GM21576 (cell line): ENCODE measurements at regions not wholly inside any gene's neighbourhood (a gene's known extent, or its start where the extent isn't known, plus 50 kb on each side); places are given as distances from the start of the nearest gene placed in this dataset.
A peak's percentile ranks its signal among the peaks of the same experiment; 100 is the strongest.

Experiments
- ATAC-seq: cut with Tn5 transposase; IDR thresholded peaks from one replicate; pipeline ENCODE4 v1.9.1; 2021; ENCODE audit warnings: mild to moderate bottlenecking, moderate library complexity; ENCODE audit not compliant: unreplicated experiment

- ATAC-seq: no peak
Observed at GRCh38 chr6:15781890-15782289, 119.1 kb upstream of the DTNBP1 start.

GRCh38 chr6:15781333-15781732 lies 118.5 kb upstream of the DTNBP1 start:
- no peak for ATAC-seq

- no peak for ATAC-seq
Observed at GRCh38 chr6:15780437-15780836, 117.6 kb upstream of the DTNBP1 start.

GRCh38 chr6:15779726-15780125 lies 116.9 kb upstream of the DTNBP1 start:
- ATAC-seq: no peak

- ATAC-seq: peak; percentile 68
Observed at GRCh38 chr6:15776458-15776980, 113.7 kb upstream of the DTNBP1 start.

- ATAC-seq: no peak
Observed at GRCh38 chr6:15775741-15776140, 112.9 kb upstream of the DTNBP1 start.

GRCh38 chr6:15775076-15775634 lies 112.3 kb upstream of the DTNBP1 start:
- ATAC-seq: no peak

- ATAC-seq: no peak
Observed at GRCh38 chr6:15773806-15774410, 111.1 kb upstream of the DTNBP1 start.

GRCh38 chr6:15770347-15771143 lies 107.7 kb upstream of the DTNBP1 start:
- peak; percentile 66 for ATAC-seq

- no peak for ATAC-seq
Observed at GRCh38 chr6:15769511-15770018, 106.7 kb upstream of the DTNBP1 start.

- ATAC-seq: no peak
Observed at GRCh38 chr6:15768999-15769398, 106.2 kb upstream of the DTNBP1 start.

GRCh38 chr6:15763837-15764236 lies 101.0 kb upstream of the DTNBP1 start:
- ATAC-seq: no peak

- ATAC-seq: no peak
Observed at GRCh38 chr6:15763364-15763763, 100.5 kb upstream of the DTNBP1 start.

- no peak for ATAC-seq
Observed at GRCh38 chr6:15761045-15761502, 98.2 kb upstream of the DTNBP1 start.

- ATAC-seq: no peak
Observed at GRCh38 chr6:15758631-15759215, 95.9 kb upstream of the DTNBP1 start.

- no peak for ATAC-seq
Observed at GRCh38 chr6:15755526-15755925, 92.7 kb upstream of the DTNBP1 start.

GRCh38 chr6:15754706-15755079 lies 91.9 kb upstream of the DTNBP1 start:
- ATAC-seq: no peak

GRCh38 chr6:15754035-15754705 lies 91.3 kb upstream of the DTNBP1 start:
- no peak for ATAC-seq

- ATAC-seq: no peak
Observed at GRCh38 chr6:15752820-15753219, 90.0 kb upstream of the DTNBP1 start.

GRCh38 chr6:15751721-15752350 lies 89.0 kb upstream of the DTNBP1 start:
- ATAC-seq: no peak
